ENCODE measurements at regions not wholly inside any gene's neighbourhood (a gene's known extent, or its start where the extent isn't known, plus 50 kb on each side); places are given as distances from the start of the nearest gene placed in this dataset.

DNA sequence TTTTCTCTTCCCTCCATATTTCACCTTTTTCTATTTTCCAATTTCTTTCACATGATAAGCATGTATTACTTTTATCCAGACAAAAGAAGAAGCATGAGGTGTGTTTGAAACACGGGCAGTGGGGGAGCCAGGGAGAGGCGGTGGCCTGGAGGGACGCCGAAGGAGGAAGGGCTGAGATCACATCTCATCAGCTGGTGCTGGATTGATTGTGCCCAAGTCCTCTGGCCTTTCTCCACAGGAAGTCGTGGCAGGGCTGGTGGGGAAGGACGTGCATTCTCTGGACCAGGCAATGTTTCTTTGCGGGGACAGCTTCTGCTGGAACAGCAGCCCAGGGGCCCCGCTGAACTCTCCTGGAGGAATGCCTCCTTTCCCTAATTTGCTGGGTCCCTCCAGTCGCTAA, 82.9 kb downstream of the MIAT start:
- TF ChIP-seq, protein P1, sequence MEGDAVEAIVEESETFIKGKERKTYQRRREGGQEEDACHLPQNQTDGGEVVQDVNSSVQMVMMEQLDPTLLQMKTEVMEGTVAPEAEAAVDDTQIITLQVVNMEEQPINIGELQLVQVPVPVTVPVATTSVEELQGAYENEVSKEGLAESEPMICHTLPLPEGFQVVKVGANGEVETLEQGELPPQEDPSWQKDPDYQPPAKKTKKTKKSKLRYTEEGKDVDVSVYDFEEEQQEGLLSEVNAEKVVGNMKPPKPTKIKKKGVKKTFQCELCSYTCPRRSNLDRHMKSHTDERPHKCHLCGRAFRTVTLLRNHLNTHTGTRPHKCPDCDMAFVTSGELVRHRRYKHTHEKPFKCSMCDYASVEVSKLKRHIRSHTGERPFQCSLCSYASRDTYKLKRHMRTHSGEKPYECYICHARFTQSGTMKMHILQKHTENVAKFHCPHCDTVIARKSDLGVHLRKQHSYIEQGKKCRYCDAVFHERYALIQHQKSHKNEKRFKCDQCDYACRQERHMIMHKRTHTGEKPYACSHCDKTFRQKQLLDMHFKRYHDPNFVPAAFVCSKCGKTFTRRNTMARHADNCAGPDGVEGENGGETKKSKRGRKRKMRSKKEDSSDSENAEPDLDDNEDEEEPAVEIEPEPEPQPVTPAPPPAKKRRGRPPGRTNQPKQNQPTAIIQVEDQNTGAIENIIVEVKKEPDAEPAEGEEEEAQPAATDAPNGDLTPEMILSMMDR (IDR thresholded peaks at IDR 0.05): no peak
- TF ChIP-seq EP300 (IDR thresholded peaks at IDR 0.05) (no peak), POLR2A (IDR thresholded peaks at IDR 0.05) (no peak)

All from stomach (tissue), 4 donors.